ENCODE measurements at regions not wholly inside any gene's neighbourhood (a gene's known extent, or its start where the extent isn't known, plus 50 kb on each side); places are given as distances from the start of the nearest gene placed in this dataset.
A peak's percentile ranks its signal among the peaks of the same experiment; 100 is the strongest.

GRCh38 chrX:138866643-138867042, 155.1 kb upstream of the FGF13 start:
- Histone ChIP-seq H3K4me1 (ENCODE audit: insufficient read depth, low read length) (no peaks in the 10 kb centered on the region), H4K20me1 (ENCODE audit: control insufficient read depth, insufficient read depth, insufficient read length) (no peaks in the 10 kb centered on the region), H2AK5ac (ENCODE audit: insufficient read length, low read length) (no peak overlapping the region), H2AFZ (ENCODE audit: low read length) (no peak overlapping the region), H3K27ac (ENCODE audit: insufficient read length, low read depth, low read length) (no peak overlapping the region), H3K9me3 (ENCODE audit: control insufficient read depth, low read depth, low read length) (no peaks in the 10 kb centered on the region), H3K23ac (ENCODE audit: insufficient read length, low read depth, low read length) (no peak overlapping the region), H4K5ac (ENCODE audit: insufficient read length, low read depth, low read length) (no peak overlapping the region), H3K23me2 (ENCODE audit: insufficient read length, low read depth, low read length, poor library complexity, severe bottlenecking) (no peaks in the 10 kb centered on the region), H2BK5ac (ENCODE audit: insufficient read length, low read length) (no peak overlapping the region), H3K4ac (ENCODE audit: low read depth, low read length) (no peak overlapping the region), H3K27me3 (ENCODE audit: insufficient read depth, low read length) (no peaks in the 10 kb centered on the region), H3K56ac (ENCODE audit: insufficient read length, low read depth, low read length) (no peak overlapping the region), H2BK15ac (ENCODE audit: low read depth, low read length) (no peak overlapping the region), H2BK20ac (ENCODE audit: low read depth, low read length, poor library complexity, severe bottlenecking) (no peak overlapping the region), H4K8ac (replicated peaks; ENCODE audit: insufficient read length, low read depth, low read length) (no peak overlapping the region), H3K14ac (ENCODE audit: insufficient read depth, low read length) (no peak overlapping the region), H2BK12ac (ENCODE audit: insufficient read length, low read depth, low read length) (no peak overlapping the region), H3K9ac (ENCODE audit: extremely low read depth, insufficient read length, low read length) (no peak overlapping the region), H3K18ac (ENCODE audit: insufficient read length, low read depth, low read length) (no peak overlapping the region), H3T11ph (ENCODE audit: low read length) (no peak overlapping the region), H3K79me1 (ENCODE audit: insufficient read depth, low read depth, low read length, poor library complexity, severe bottlenecking) (no peaks in the 10 kb centered on the region), H3K79me2 (ENCODE audit: insufficient read depth, low read length) (0 out of 2 replicates have a peak, but pooled peaks cover 2% of the 10 kb centered on the region), H2BK120ac (ENCODE audit: low read depth, low read length, poor library complexity, severe bottlenecking) (no peak overlapping the region), H3K4me2 (ENCODE audit: insufficient read depth, insufficient read length, low read length) (no peak overlapping the region), H4K91ac (ENCODE audit: insufficient read length, low read depth, low read length) (no peak overlapping the region)
- H3K27ac Mint-ChIP-seq = peak overlapping the region in 1 of 3 experiments; percentile 39; a peak in 1 of 7 replicates
- peaks cover 0 to 48% of the 10 kb centered on the region in 2 experiments; a peak in 2 of 5 replicates for H3K9me3 Mint-ChIP-seq
- peaks cover 0 to 3% of the 10 kb centered on the region in 2 experiments; a peak in 1 of 4 replicates for H3K4me1 Mint-ChIP-seq
- no peak overlapping the region for H3K4me3 Mint-ChIP-seq
- H3K36me3 Mint-ChIP-seq (ENCODE audit: insufficient read depth in 1 of 3, low read depth in 3 of 3) = no peaks in the 10 kb centered on the region
- WGBS (ENCODE audit: extremely low coverage, insufficient read length, low lambda C conversion rate) = no CpG with 5 or more reads among the region's 4 CpGs
- no peak for DNase-seq
- H3K27me3 Mint-ChIP-seq (ENCODE audit: low read depth) = no peaks in the 10 kb centered on the region; the same call in 1 of the 2 replicates
- no peak for TF ChIP-seq CTCF (conservative IDR thresholded peaks at IDR 0.05)
